HG02759 (cell line): ENCODE measurements at regions not wholly inside any gene's neighbourhood (a gene's known extent, or its start where the extent isn't known, plus 50 kb on each side); places are given as distances from the start of the nearest gene placed in this dataset.
"Not testable (repeated sequence)": the region's sequence is repeated elsewhere in the genome, so short reads cannot be mapped to it uniquely, and the experiment has no call there.

Experiments
- ATAC-seq: cut with Tn5 transposase; IDR thresholded peaks from one replicate; pipeline ENCODE4 v1.9.1; 2021; ENCODE audit warnings: mild to moderate bottlenecking, moderate library complexity; ENCODE audit not compliant: unreplicated experiment

DNA sequence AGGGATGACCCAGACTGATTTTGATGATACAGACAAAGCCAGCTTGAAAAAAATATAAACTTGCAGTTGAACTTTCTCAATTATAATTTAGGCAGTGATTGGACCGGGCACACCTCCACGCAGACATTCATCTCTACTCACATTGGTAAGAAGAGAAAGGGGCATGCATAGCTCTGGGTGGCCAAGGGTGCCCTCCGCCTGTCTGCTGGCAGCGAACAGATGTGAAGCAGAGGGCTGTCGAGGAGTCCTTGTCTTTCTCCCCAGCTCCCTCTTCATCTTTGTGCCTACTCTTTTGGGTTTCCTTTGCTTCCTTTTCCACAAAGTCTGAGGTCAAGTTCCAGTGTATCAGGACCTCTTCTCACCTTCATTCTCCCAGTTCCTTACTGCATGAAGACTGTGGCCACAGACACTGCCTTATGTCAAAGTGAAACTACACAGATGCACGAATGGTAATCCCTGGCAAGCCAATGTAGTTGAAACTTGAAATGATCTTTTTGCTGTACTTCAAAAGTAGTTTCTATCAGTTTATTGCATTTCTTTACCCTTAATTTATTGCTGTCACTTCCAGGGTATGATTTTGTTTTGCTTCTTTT lies 343.7 kb upstream of the SOX9 start:
- no peak for ATAC-seq

DNA sequence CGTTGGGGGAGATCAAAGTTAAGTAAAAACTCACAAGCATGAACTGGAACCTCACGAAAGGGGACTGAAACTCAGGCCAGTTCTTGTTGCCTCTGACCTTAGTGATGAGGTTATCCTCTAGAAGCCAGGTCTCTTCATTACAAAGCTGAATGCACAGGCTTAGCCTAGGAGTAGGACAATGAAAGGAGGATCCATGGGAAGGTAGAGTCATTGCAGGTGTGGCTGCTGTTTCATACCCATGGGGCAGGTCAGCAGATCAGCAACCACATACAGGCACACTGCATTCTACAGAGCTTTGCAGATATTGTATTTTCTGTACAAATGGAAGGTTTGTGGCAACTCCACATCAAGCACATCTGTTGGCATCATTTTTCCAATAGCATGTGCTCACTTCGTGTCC lies 341.3 kb upstream of the SOX9 start:
- ATAC-seq: no peak

GRCh38 chr17:71780596-71780995 lies 340.2 kb upstream of the SOX9 start:
- ATAC-seq: no peak

GRCh38 chr17:71782021-71782420 lies 338.8 kb upstream of the SOX9 start:
- not testable (repeated sequence) for ATAC-seq

DNA sequence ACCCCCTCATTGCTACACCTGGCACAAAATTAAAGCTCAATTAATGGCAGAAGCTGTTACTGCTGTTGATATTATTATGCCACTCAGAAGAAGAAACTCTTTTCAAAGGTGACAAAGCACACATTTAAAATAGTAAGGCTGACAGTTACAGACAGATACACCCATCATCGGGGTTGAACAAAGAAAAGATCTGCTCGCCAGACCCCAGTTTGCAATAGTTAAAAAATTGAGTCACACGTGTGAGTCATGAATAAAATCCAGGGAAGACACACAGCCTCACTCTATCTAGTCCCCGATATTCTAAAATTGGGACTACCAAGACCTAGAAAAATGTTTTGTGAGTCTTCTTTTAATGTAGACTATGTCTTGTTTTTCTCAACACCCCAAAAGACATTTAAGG lies 330.0 kb upstream of the SOX9 start:
- no peak for ATAC-seq

- no peak for ATAC-seq
Observed at GRCh38 chr17:71791311-71791710, 329.5 kb upstream of the SOX9 start.

DNA sequence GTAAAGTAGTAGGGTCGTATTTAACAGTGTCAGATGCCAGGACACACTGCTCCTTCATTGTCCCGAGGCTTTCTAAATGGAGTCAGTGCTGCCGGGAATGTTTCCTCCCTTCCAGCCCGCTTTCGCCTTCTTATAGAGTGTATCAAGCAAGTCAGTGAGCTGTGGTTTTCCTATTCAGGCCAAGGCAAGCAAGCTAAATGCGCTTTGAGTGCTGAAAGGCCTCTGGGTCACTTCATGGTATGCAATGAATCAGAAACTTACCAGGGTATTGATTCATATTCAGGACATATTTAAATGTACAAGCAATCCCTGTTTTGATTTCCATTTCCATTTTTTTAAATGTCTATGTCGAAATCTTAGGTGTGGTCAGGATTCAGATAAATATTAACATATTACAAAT lies 327.9 kb upstream of the SOX9 start:
- no peak for ATAC-seq

DNA sequence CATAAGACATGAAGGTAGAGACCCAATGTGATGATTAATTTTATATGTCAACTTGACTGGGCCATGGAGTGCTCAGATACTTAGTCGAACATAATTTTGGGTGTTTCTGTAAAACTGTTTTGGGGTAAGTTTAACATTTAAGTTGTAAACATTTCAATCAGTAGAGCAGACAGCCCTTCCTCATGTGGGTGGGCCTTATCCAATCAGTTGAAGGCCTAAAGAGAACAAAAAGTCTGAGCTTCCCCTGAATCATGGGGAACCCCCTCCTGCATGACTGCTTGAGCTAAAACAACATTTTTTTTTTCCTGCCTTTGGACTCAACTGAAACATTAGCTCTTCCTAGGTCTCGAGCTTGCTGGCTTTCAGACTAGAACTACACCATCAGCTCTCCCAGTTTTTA lies 327.3 kb upstream of the SOX9 start:
- no peak for ATAC-seq

DNA sequence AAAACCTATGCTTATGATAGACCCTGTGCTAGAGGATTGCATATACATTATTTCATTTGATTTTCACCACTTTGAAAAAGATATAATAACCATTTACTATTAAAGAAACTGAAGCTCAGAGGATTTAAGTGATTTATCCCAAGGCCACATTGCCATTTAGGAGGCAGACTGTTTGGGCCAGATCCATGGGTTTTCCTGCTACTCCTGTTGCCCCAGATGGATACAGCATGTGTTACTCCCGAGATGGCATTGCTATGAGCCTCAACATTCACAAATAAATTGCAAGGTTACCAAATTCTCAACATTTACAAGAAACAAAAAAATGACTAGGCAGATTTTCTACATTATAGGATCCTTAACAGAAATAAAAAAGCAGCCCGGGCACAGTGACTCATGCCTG lies 322.1 kb upstream of the SOX9 start:
- ATAC-seq: no peak

GRCh38 chr17:71799657-71800056 lies 321.2 kb upstream of the SOX9 start:
- ATAC-seq: no peak

DNA sequence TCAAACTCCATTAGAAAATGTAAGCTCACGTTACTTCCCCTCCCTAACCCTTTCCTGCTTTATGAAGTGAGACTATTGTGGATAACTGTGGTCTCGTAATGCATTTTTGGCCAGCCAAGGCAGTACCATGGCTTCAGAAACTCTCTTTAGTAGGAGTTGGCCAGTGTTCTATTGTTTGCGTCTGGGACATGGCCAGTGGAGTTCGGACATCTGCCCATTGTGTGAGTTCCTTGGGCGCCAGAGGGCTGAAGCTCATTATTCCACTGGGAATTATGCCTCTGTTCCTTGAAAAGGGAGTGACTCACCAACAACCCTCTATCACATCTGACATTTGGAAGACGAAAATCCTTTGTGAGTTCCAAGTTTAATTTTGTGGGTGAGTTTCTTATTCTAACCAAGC lies 319.5 kb upstream of the SOX9 start:
- no peak for ATAC-seq

DNA sequence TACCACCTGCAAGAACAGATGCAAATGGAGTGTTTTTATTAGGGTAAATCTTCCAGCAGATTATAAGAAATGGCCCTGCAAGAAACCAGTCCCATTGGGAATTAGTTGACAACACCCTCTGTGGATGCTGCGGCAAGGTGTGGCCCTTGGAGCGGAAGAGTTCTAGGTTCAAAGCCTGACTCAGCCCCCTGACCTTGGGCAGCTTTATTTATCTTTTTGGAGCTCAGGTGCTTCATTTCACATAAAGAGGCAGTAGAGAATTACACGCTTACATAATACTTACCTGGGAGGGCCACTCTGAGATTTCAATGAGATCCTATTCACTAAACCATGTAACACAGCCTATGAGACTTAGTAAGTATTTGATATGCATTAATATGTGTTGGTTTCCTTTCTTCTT lies 318.2 kb upstream of the SOX9 start:
- ATAC-seq: no peak

DNA sequence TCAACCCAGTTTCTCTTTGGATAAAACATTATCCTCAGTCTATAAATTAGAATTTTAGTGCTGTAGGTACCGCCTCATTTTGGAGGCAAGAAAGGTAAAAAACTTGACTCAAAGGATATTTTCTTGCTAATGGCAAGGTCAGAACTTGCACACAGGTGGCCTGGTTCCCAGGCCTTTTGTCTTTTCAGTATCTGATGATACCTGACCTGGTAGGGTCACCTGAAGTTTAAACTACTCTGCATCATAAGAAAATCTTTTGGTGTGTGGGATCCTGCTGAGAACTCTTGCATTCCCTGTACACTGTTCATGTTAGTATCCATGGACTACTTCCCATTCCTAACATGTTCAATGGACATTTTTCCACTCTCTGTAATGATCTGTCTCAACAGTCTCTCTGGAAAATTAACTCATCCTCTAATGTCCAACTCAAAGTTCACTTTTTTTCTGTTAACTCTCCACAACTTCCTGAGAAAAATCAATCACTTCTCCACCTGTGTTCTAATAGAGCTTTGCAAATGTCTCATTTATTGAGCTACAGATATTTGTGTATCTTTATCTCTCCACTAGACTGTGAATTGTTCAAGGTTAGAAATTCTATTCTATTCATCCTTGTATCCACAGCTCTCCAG lies 317.1 kb upstream of the SOX9 start:
- no peak for ATAC-seq

GRCh38 chr17:71809537-71809936 lies 311.3 kb upstream of the SOX9 start:
- no peak for ATAC-seq

- not testable (repeated sequence) for ATAC-seq
Observed at GRCh38 chr17:71813861-71814260, 307.0 kb upstream of the SOX9 start.

GRCh38 chr17:71821511-71821910 lies 299.3 kb upstream of the SOX9 start:
- no peak for ATAC-seq

DNA sequence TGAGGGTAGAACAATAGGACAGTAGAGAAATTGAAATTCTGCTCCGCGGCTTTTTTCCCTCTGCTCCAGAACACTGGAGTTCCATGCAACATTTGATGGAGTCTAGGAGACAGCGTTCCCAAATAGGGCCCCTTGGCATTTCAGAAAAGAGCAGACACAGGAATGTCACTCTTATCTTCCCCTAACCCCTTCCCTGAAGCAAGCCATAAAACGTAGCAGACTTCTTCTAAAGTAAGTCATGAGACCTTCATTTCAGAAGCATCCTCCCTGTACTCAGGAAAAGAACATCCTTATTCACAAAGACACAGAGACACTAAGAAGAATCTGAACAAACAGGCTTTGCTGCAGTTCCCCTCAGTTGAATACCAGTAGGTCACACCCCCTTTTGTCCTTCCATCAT lies 296.1 kb upstream of the SOX9 start:
- ATAC-seq: no peak

- no peak for ATAC-seq
Observed at GRCh38 chr17:71825687-71826086, 295.1 kb upstream of the SOX9 start.

- ATAC-seq: no peak
Observed at GRCh38 chr17:71828182-71828596, 292.6 kb upstream of the SOX9 start.

- ATAC-seq: no peak
Observed at GRCh38 chr17:71830866-71831265, 290.0 kb upstream of the SOX9 start.

GRCh38 chr17:71842986-71843385 lies 277.8 kb upstream of the SOX9 start:
- no peak for ATAC-seq

GRCh38 chr17:71845337-71845736 lies 275.5 kb upstream of the SOX9 start:
- no peak for ATAC-seq

- ATAC-seq: no peak
Observed at GRCh38 chr17:71846561-71847110, 274.2 kb upstream of the SOX9 start.
